CD4-positive, alpha-beta T cell treated with Interferon gamma for 1 hour (primary cell): ENCODE measurements at regions not wholly inside any gene's neighbourhood (a gene's known extent, or its start where the extent isn't known, plus 50 kb on each side); places are given as distances from the start of the nearest gene placed in this dataset.

Source experiments
- DNase-seq: peaks from one replicate; pipeline ENCODE4 v3.0.0-alpha.2; 2020

GRCh38 chr2:122135021-122135937, 379.8 kb downstream of the TSN start:
- DNase-seq: no peak

- no peak for DNase-seq
Observed at GRCh38 chr2:122136056-122136455, 380.6 kb downstream of the TSN start.

- DNase-seq: no peak
Observed at GRCh38 chr2:122138561-122138960, 383.1 kb downstream of the TSN start.

- DNase-seq: no peak
Observed at GRCh38 chr2:122139739-122140420, 384.4 kb downstream of the TSN start.

GRCh38 chr2:122144884-122145283, 389.4 kb downstream of the TSN start:
- DNase-seq: no peak

GRCh38 chr2:122145856-122146255, 390.4 kb downstream of the TSN start:
- DNase-seq: no peak

GRCh38 chr2:122148128-122148767, 392.8 kb downstream of the TSN start:
- no peak for DNase-seq

GRCh38 chr2:122150524-122151280, 395.3 kb downstream of the TSN start:
- no peak for DNase-seq

GRCh38 chr2:122152571-122152970, 397.1 kb downstream of the TSN start:
- DNase-seq: no peak

GRCh38 chr2:122156176-122156890, 400.9 kb downstream of the TSN start:
- no peak for DNase-seq

- DNase-seq: no peak
Observed at GRCh38 chr2:122157158-122157557, 401.7 kb downstream of the TSN start.

GRCh38 chr2:122163617-122164016, 408.2 kb downstream of the TSN start:
- DNase-seq: no peak

GRCh38 chr2:122164964-122165363, 409.5 kb downstream of the TSN start:
- DNase-seq: no peak

- no peak for DNase-seq
Observed at GRCh38 chr2:122166820-122167219, 411.4 kb downstream of the TSN start.

GRCh38 chr2:122167515-122167914, 412.1 kb downstream of the TSN start:
- no peak for DNase-seq

GRCh38 chr2:122168799-122169198, 413.3 kb downstream of the TSN start:
- no peak for DNase-seq

GRCh38 chr2:122172812-122173211, 417.4 kb downstream of the TSN start:
- DNase-seq: no peak

GRCh38 chr2:122174061-122174460, 418.6 kb downstream of the TSN start:
- no peak for DNase-seq

GRCh38 chr2:122179492-122180165, 424.2 kb downstream of the TSN start:
- no peak for DNase-seq

- DNase-seq: no peak
Observed at GRCh38 chr2:122180972-122181371, 425.5 kb downstream of the TSN start.

- DNase-seq: no peak
Observed at GRCh38 chr2:122182616-122183355, 427.3 kb downstream of the TSN start.
